ENCODE measurements at regions not wholly inside any gene's neighbourhood (a gene's known extent, or its start where the extent isn't known, plus 50 kb on each side); places are given as distances from the start of the nearest gene placed in this dataset.

DNA sequence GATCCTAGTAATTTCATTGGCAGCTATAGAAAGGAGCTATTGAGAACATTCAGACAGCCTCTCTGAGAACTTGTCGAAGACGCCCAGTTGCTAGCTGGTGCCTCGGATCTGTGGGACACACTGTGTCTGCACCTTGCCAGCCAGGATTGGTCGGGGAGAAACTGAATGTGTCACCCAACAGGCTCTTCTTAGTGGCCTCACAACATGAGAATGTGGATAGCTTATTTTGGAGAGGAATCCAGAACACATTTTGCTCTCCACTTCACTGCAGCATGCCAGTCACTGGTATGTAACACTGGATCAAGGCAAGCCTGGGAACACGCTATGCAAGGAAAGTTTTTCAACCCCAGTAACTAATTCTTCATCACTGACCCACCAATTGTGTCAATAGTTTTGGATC lies 89.5 kb upstream of the TRPC3 start:
- no peak for DNase-seq
- H3K36me3 ChIP-seq: no peaks in the 10 kb centered on the region
- H3K27me3 ChIP-seq (replicated peaks in 1 of 7): no peaks in the 10 kb centered on the region
- H3K4me3 ChIP-seq: no peak overlapping the region
- intact Hi-C loops (cut with DNase I; ENCODE audit: low total_unique reads): no loop called here
- TF ChIP-seq, protein P1, sequence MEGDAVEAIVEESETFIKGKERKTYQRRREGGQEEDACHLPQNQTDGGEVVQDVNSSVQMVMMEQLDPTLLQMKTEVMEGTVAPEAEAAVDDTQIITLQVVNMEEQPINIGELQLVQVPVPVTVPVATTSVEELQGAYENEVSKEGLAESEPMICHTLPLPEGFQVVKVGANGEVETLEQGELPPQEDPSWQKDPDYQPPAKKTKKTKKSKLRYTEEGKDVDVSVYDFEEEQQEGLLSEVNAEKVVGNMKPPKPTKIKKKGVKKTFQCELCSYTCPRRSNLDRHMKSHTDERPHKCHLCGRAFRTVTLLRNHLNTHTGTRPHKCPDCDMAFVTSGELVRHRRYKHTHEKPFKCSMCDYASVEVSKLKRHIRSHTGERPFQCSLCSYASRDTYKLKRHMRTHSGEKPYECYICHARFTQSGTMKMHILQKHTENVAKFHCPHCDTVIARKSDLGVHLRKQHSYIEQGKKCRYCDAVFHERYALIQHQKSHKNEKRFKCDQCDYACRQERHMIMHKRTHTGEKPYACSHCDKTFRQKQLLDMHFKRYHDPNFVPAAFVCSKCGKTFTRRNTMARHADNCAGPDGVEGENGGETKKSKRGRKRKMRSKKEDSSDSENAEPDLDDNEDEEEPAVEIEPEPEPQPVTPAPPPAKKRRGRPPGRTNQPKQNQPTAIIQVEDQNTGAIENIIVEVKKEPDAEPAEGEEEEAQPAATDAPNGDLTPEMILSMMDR (IDR thresholded peaks at IDR 0.05 in 8 of 11, conservative IDR thresholded peaks at IDR 0.05 in 3 of 11): no peak
- TF ChIP-seq POLR2A (IDR thresholded peaks at IDR 0.05) (no peak), POLR2AphosphoS5 (IDR thresholded peaks at IDR 0.05) (no peak)
- no peaks in the 10 kb centered on the region for H3K4me1 ChIP-seq
- no peaks in the 10 kb centered on the region for H3K9me3 ChIP-seq
- H3K27ac ChIP-seq: no peak overlapping the region
- 67 to 85% (median 81%) methylated on average over 4 to 5 of the region's 5 CpGs for WGBS, 5 donors

DNA sequence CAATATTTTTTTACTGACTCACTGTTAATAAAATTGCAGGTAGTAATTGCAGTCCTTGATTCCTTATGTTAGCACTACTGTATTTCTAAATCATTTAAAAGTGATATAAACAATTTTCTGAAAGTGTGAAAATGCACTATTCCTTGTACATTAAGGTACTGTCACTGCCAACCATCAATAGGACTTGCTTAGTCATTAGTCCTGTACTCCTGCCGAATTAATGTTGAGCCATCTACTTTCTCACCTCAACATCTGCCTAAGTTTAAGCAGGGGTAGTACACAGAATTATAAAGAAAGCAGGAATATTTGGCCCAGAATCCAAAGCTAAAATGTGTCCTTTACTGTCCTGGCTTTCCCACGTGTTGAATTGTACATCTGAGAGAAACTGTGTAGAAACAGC lies 87.0 kb upstream of the TRPC3 start:
- Histone ChIP-seq H3K36me3 (no peaks in the 10 kb centered on the region), H3K4me3 (no peak overlapping the region), H3K4me1 (no peaks in the 10 kb centered on the region), H3K27ac (no peak overlapping the region), H3K9me3 (no peaks in the 10 kb centered on the region), H3K27me3 (replicated peaks in 1 of 7) (no peaks in the 10 kb centered on the region)
- no peak for TF ChIP-seq POLR2A (IDR thresholded peaks at IDR 0.05)
- TF ChIP-seq, protein P1 (IDR thresholded peaks at IDR 0.05 in 8 of 11, conservative IDR thresholded peaks at IDR 0.05 in 3 of 11): no peak
- TF ChIP-seq POLR2AphosphoS5 (IDR thresholded peaks at IDR 0.05): no peak
- intact Hi-C loops (cut with DNase I; ENCODE audit: low total_unique reads): no loop called here
- 10 to 56% (median 43%) methylated on average over 2 of the region's 2 CpGs for WGBS, 5 donors
- DNase-seq: no peak

DNA sequence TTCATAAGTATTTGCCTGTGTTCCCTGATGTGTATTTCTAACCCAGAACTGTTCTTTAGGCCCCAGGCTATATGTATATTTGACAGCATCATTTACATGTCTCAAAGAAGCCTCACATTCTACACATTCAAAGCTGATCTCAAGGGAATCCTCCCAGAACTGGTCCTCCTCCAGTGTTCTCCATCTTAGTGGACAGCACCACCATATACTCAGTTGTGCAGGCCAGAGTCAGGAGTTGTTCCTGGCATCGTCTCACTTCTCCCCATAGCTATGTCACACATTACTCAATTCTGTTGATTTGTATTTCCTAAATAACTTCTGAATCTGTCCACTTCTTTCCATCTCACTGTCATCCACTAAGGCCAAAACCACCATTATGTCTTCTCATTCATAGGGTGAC lies 82.8 kb upstream of the TRPC3 start:
- intact Hi-C loops (cut with DNase I; ENCODE audit: low total_unique reads): no loop called here
- Histone ChIP-seq H3K4me3 (no peak overlapping the region), H3K36me3 (no peaks in the 10 kb centered on the region), H3K9me3 (peaks cover 0 to 20% (median 13%) of the 10 kb centered on the region in 8 donors), H3K27me3 (replicated peaks in 1 of 7) (no peaks in the 10 kb centered on the region), H3K27ac (no peak overlapping the region), H3K4me1 (no peaks in the 10 kb centered on the region)
- DNase-seq: no peak
- WGBS, 5 donors: 63 to 100% (median 73%) methylated on average over 1 of the region's 1 CpG
- TF ChIP-seq, protein P1 (IDR thresholded peaks at IDR 0.05 in 8 of 11, conservative IDR thresholded peaks at IDR 0.05 in 3 of 11): no peak
- no peak for TF ChIP-seq POLR2A (IDR thresholded peaks at IDR 0.05)
- TF ChIP-seq POLR2AphosphoS5 (IDR thresholded peaks at IDR 0.05): no peak

DNA sequence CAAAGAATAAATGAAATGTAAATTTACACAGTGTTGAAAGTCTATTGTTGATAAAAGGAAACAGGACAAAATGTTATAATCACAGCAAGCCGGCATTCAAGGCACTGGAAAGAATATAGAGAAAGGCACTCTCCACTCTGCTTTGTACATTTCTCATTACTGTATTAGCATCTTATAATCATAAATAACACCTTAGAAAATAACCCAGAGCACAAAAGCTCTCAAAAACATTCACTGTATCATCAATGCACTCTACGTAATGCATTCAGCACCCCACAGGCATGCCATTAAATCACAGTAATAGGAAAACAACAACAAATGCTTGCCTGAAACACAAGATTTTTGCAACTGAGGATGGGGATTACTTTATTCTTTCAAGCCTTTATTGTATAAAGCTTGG lies 75.3 kb upstream of the TRPC3 start:
- Histone ChIP-seq H3K36me3 (no peaks in the 10 kb centered on the region), H3K9me3 (peaks cover 0 to 23% (median 13%) of the 10 kb centered on the region in 8 donors), H3K27ac (no peak overlapping the region), H3K27me3 (replicated peaks in 1 of 7) (no peaks in the 10 kb centered on the region), H3K4me3 (no peak overlapping the region), H3K4me1 (no peaks in the 10 kb centered on the region)
- WGBS, 5 donors: 84 to 90% (median 87%) methylated on average over 2 of the region's 2 CpGs
- TF ChIP-seq POLR2AphosphoS5 (IDR thresholded peaks at IDR 0.05): no peak
- TF ChIP-seq POLR2A (IDR thresholded peaks at IDR 0.05): no peak
- DNase-seq: no peak
- intact Hi-C loops (cut with DNase I; ENCODE audit: low total_unique reads): no loop called here

DNA sequence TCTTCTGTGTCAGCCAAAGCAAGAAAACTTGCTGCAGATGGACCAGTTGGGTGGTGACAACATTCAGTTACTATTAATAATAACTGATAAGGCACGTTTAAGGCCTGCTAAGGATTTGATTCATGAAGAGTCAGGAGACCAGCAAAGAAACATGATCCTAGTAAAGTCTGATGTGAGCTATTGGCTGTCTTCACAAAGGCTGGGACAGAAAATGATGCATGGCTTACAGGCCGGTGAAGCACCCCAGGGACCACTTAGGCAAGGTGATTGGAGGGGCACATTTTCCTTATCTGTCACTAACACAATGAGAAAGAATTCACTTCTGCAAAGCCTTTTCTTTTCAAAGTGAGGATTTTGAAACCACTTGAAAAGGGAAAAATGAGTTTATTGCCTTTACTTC lies 65.4 kb upstream of the TRPC3 start:
- WGBS, 5 donors: 26 to 34% (median 31%) methylated on average over 2 of the region's 2 CpGs

More for the DNA sequence above, 65.4 kb upstream of the TRPC3 start:
- peaks cover 0 to 8% (median 0%) of the 10 kb centered on the region in 8 donors for H3K9me3 ChIP-seq
- intact Hi-C loops (cut with DNase I; ENCODE audit: low total_unique reads): no loop called here
- TF ChIP-seq POLR2AphosphoS5 (IDR thresholded peaks at IDR 0.05): no peak
- no peak for TF ChIP-seq POLR2A (IDR thresholded peaks at IDR 0.05)
- TF ChIP-seq, protein P1 (IDR thresholded peaks at IDR 0.05 in 8 of 11, conservative IDR thresholded peaks at IDR 0.05 in 3 of 11): no peak
- no peaks in the 10 kb centered on the region for H3K36me3 ChIP-seq
- H3K27ac ChIP-seq: no peak overlapping the region
- no peak overlapping the region for H3K4me3 ChIP-seq
- no peaks in the 10 kb centered on the region for H3K4me1 ChIP-seq
- DNase-seq: no peak
- H3K27me3 ChIP-seq (replicated peaks in 1 of 7): no peaks in the 10 kb centered on the region

Data from spleen (tissue), 11 donors.